NCI-H2081 (cell line): ENCODE measurements at regions not wholly inside any gene's neighbourhood (a gene's known extent, or its start where the extent isn't known, plus 50 kb on each side); places are given as distances from the start of the nearest gene placed in this dataset.
A peak's percentile ranks its signal among the peaks of the same experiment; 100 is the strongest.

Source experiments
- DNase-seq, 2 experiments: peaks; one replicate each; lab custom pipeline; 2025; lab: John Stamatoyannopoulos, UW

GRCh38 chr6:132096245-132096644 is 145.1 kb upstream of the CCN2 start:
- DNase-seq: no peak

- no peak for DNase-seq
These were observed 138.0 kb upstream of the CCN2 start for GRCh38 chr6:132089173-132089572.

GRCh38 chr6:132088150-132088549 is 137.0 kb upstream of the CCN2 start:
- no peak for DNase-seq

GRCh38 chr6:132087391-132087790 is 136.2 kb upstream of the CCN2 start:
- DNase-seq: peak; percentile 10 to 67

GRCh38 chr6:132085731-132086130 is 134.6 kb upstream of the CCN2 start:
- DNase-seq: no peak

GRCh38 chr6:132084811-132085509 is 133.8 kb upstream of the CCN2 start:
- no peak for DNase-seq

GRCh38 chr6:132082421-132082820 is 131.2 kb upstream of the CCN2 start:
- DNase-seq: no peak

- DNase-seq: no peak
These were observed 130.2 kb upstream of the CCN2 start for GRCh38 chr6:132081338-132081737.

- DNase-seq: no peak
These were observed 128.1 kb upstream of the CCN2 start for GRCh38 chr6:132079286-132079685.

- no peak for DNase-seq
These were observed 125.3 kb upstream of the CCN2 start for GRCh38 chr6:132076452-132076851.

- no peak for DNase-seq
These were observed 121.7 kb upstream of the CCN2 start for GRCh38 chr6:132072831-132073230.

- DNase-seq: peak in 1 of 2 experiments; percentile 7
These were observed 121.1 kb upstream of the CCN2 start for GRCh38 chr6:132072271-132072670.

- DNase-seq: no peak
These were observed 119.2 kb upstream of the CCN2 start for GRCh38 chr6:132070356-132070755.

GRCh38 chr6:132068766-132069165 is 117.6 kb upstream of the CCN2 start:
- no peak for DNase-seq

- DNase-seq: peak; percentile 8 to 56
These were observed 116.1 kb upstream of the CCN2 start for GRCh38 chr6:132067286-132067685.

- no peak for DNase-seq
These were observed 114.4 kb upstream of the CCN2 start for GRCh38 chr6:132065556-132065955.

- DNase-seq: no peak
These were observed 112.6 kb upstream of the CCN2 start for GRCh38 chr6:132063738-132064137.

- no peak for DNase-seq
These were observed 112.0 kb upstream of the CCN2 start for GRCh38 chr6:132063204-132063603.

- no peak for DNase-seq
These were observed 111.5 kb upstream of the CCN2 start for GRCh38 chr6:132062626-132063025.

- DNase-seq: no peak
These were observed 110.2 kb upstream of the CCN2 start for GRCh38 chr6:132061381-132061780.

GRCh38 chr6:132060591-132060990 is 109.4 kb upstream of the CCN2 start:
- DNase-seq: peak in 1 of 2 experiments; percentile 49

- no peak for DNase-seq
These were observed 107.8 kb upstream of the CCN2 start for GRCh38 chr6:132058975-132059374.

- DNase-seq: no peak
These were observed 103.4 kb upstream of the CCN2 start for GRCh38 chr6:132054525-132054924.

- DNase-seq: no peak
These were observed 102.3 kb upstream of the CCN2 start for GRCh38 chr6:132053511-132053910.
